ENCODE measurements at regions not wholly inside any gene's neighbourhood (a gene's known extent, or its start where the extent isn't known, plus 50 kb on each side); places are given as distances from the start of the nearest gene placed in this dataset.

DNA sequence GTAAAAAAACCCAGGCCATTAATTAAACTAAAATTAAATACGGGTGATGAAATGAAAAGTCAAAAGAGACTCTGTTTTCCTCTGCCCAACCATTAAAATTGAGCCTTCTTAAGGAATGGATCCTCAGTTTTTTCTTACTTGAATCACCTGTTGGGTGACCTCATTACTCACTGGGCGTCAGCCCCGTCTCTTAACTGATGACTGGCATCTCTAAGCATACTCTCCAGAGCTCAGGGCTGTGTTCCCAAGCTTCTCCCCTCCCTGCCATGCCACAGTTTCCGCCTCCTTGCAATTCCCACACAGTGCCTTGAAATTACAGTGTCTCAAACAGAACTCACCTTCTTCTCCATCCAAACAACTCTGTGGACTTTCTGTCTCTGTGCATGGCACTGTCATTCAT, 421.1 kb upstream of the CELF4 start:
- Mint-ChIP-seq H3K9me3 (ENCODE audit: unreplicated experiment) (no peaks in the 10 kb centered on the region), H3K36me3 (ENCODE audit: insufficient read depth, unreplicated experiment) (no peaks in the 10 kb centered on the region), H3K4me3 (ENCODE audit: unreplicated experiment) (no peak overlapping the region), H3K4me1 (ENCODE audit: low read depth, unreplicated experiment) (no peaks in the 10 kb centered on the region), H3K27ac (ENCODE audit: unreplicated experiment) (no peak overlapping the region), H3K27me3 (ENCODE audit: insufficient read depth, unreplicated experiment) (peaks cover 18% of the 10 kb centered on the region)
- no peaks in the 10 kb centered on the region for H3K9me3 ChIP-seq
- H3K4me3 ChIP-seq (ENCODE audit: low read depth, low read length): no peak overlapping the region
- BruUV-seq (replicated peaks): no TSS peak
- intact Hi-C loops (cut with micrococcal nuclease; ENCODE audit: unreplicated experiment): no loop called here
- no peaks in the 10 kb centered on the region for H3K27me3 ChIP-seq (replicated peaks; ENCODE audit: control insufficient read depth, insufficient read depth, low read length)
- TF ChIP-seq, protein P1, sequence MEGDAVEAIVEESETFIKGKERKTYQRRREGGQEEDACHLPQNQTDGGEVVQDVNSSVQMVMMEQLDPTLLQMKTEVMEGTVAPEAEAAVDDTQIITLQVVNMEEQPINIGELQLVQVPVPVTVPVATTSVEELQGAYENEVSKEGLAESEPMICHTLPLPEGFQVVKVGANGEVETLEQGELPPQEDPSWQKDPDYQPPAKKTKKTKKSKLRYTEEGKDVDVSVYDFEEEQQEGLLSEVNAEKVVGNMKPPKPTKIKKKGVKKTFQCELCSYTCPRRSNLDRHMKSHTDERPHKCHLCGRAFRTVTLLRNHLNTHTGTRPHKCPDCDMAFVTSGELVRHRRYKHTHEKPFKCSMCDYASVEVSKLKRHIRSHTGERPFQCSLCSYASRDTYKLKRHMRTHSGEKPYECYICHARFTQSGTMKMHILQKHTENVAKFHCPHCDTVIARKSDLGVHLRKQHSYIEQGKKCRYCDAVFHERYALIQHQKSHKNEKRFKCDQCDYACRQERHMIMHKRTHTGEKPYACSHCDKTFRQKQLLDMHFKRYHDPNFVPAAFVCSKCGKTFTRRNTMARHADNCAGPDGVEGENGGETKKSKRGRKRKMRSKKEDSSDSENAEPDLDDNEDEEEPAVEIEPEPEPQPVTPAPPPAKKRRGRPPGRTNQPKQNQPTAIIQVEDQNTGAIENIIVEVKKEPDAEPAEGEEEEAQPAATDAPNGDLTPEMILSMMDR (IDR thresholded peaks at IDR 0.05; ENCODE audit: insufficient read depth in 1 of 2, low read depth in 1 of 2, low read length in 1 of 2, severe bottlenecking in 1 of 2, unreplicated experiment in 1 of 2): no peak
- DNase-seq: no peak
- ChIA-PET CTCF (no interaction called here), POLR2A (no interaction called here)
- H3K4me1 ChIP-seq: no peaks in the 10 kb centered on the region
- no peaks in the 10 kb centered on the region for H3K36me3 ChIP-seq (ENCODE audit: control insufficient read depth, insufficient read depth, low read length)

DNA sequence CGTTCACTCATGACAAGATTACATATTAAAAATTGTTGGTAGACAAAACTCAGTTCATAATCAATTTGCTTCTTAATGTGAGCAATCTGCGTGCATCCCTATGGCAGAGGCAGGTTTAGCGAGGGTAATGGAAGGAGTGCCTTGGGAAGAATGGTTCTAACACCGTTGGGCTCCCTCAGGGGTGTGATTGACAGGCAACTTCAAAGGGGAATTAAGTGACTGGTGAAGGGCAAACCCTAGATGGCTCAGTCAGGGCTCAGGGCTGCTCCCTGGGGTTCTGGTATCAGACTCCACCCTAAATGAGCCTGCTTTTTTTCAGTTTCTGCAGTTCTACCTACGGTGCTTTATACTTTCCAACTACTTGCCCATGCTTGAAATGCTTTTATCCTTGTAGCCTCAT, 419.5 kb upstream of the CELF4 start:
- H3K9me3 ChIP-seq: no peaks in the 10 kb centered on the region
- Mint-ChIP-seq H3K27ac (ENCODE audit: unreplicated experiment) (no peak overlapping the region), H3K4me3 (ENCODE audit: unreplicated experiment) (no peak overlapping the region), H3K36me3 (ENCODE audit: insufficient read depth, unreplicated experiment) (no peaks in the 10 kb centered on the region), H3K9me3 (ENCODE audit: unreplicated experiment) (no peaks in the 10 kb centered on the region), H3K4me1 (ENCODE audit: low read depth, unreplicated experiment) (no peaks in the 10 kb centered on the region), H3K27me3 (ENCODE audit: insufficient read depth, unreplicated experiment) (peaks cover 12% of the 10 kb centered on the region)
- H3K4me1 ChIP-seq: no peaks in the 10 kb centered on the region
- ChIA-PET POLR2A (no interaction called here), CTCF (no interaction called here)
- no peaks in the 10 kb centered on the region for H3K27me3 ChIP-seq (replicated peaks; ENCODE audit: control insufficient read depth, insufficient read depth, low read length)
- intact Hi-C loops (cut with micrococcal nuclease; ENCODE audit: unreplicated experiment): no loop called here
- BruUV-seq (replicated peaks): no TSS peak
- DNase-seq: no peak
- H3K4me3 ChIP-seq (ENCODE audit: low read depth, low read length): no peak overlapping the region
- TF ChIP-seq, protein P1 (IDR thresholded peaks at IDR 0.05; ENCODE audit: insufficient read depth in 1 of 2, low read depth in 1 of 2, low read length in 1 of 2, severe bottlenecking in 1 of 2, unreplicated experiment in 1 of 2): no peak
- no peaks in the 10 kb centered on the region for H3K36me3 ChIP-seq (ENCODE audit: control insufficient read depth, insufficient read depth, low read length)

DNA sequence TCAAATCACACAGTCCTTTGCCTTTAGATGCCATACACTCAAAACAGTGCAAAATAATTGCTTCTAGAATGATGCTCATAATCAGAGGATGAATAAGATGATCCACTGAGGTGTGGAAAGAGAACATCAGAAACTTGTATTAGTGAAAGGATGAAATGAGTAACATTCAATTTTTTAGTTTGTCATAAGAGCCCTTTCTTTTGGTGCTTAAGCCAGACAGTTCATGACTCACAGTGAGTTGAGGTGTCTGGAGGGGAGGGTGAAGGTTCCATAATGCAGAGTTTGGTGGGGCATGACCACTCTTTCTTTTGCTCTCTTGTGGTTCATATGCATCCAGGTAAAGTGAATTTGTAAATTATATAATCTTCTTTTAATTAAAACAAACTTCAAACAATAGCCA, 415.0 kb upstream of the CELF4 start:
- ChIA-PET CTCF (no interaction called here), POLR2A (no interaction called here)
- intact Hi-C loops (cut with micrococcal nuclease; ENCODE audit: unreplicated experiment): no loop called here
- BruUV-seq (replicated peaks): no TSS peak
- peaks cover 6% of the 10 kb centered on the region for H3K27me3 Mint-ChIP-seq (ENCODE audit: insufficient read depth, unreplicated experiment)
- no peaks in the 10 kb centered on the region for H3K36me3 ChIP-seq (ENCODE audit: control insufficient read depth, insufficient read depth, low read length)
- H3K9me3 ChIP-seq: no peaks in the 10 kb centered on the region
- H3K4me1 ChIP-seq: no peaks in the 10 kb centered on the region
- no peak overlapping the region for H3K27ac Mint-ChIP-seq (ENCODE audit: unreplicated experiment)
- no peaks in the 10 kb centered on the region for H3K9me3 Mint-ChIP-seq (ENCODE audit: unreplicated experiment)
- no peak overlapping the region for H3K4me3 ChIP-seq (ENCODE audit: low read depth, low read length)
- no peak overlapping the region for H3K4me3 Mint-ChIP-seq (ENCODE audit: unreplicated experiment)
- no peaks in the 10 kb centered on the region for H3K4me1 Mint-ChIP-seq (ENCODE audit: low read depth, unreplicated experiment)
- no peaks in the 10 kb centered on the region for H3K36me3 Mint-ChIP-seq (ENCODE audit: insufficient read depth, unreplicated experiment)
- no peaks in the 10 kb centered on the region for H3K27me3 ChIP-seq (replicated peaks; ENCODE audit: control insufficient read depth, insufficient read depth, low read length)
- TF ChIP-seq, protein P1 (IDR thresholded peaks at IDR 0.05; ENCODE audit: insufficient read depth in 1 of 2, low read depth in 1 of 2, low read length in 1 of 2, severe bottlenecking in 1 of 2, unreplicated experiment in 1 of 2): no peak
- no peak for DNase-seq

Measured in Caco-2 (cell line).